H1 (cell line): ENCODE measurements at regions not wholly inside any gene's neighbourhood (a gene's known extent, or its start where the extent isn't known, plus 50 kb on each side); places are given as distances from the start of the nearest gene placed in this dataset.

Experiments
- RAD21 ChIP-seq, 2 experiments: IDR thresholded peaks in 1 of 2; conservative IDR thresholded peaks in 1 of 2; 2 replicates each; pipeline ENCODE4 v1.6.1; 2011; ENCODE audit warnings: low read depth in 2 of 2, low read length in 2 of 2, improper control_type of control experiment in 1 of 2, inconsistent platforms in 1 of 2, mild to moderate bottlenecking in 1 of 2, moderate library complexity in 1 of 2
- ZNF274 ChIP-seq: IDR thresholded peaks from 2 replicates; pipeline ENCODE4 v1.7.0; 2012; ENCODE audit warnings: low read length, borderline replicate concordance; ENCODE audit errors: extremely low read depth

DNA sequence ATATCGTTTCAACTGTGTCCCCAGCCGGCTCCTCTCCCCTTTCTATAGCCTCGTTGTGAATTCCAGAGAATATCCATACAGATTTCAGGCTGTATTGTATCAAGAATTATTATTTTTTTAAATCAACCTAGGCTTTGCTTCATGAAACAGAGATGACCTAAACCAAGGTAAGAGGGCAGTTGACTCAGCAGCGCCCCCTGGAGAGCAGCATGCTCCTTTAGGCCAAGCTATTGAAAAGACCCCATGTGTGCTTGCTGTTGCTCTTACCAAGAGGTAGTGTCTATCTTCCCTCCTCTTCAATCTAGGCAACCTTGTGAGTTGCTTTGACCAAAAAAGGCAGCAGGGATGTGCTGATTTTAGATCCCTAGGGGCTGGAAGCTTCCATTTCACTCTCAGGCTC, 426.7 kb upstream of the SMIM21 start (continued):
- TF ChIP-seq RAD21 (IDR thresholded peaks at IDR 0.05 in 1 of 2, conservative IDR thresholded peaks at IDR 0.05 in 1 of 2; ENCODE audit: low read depth in 2 of 2, low read length in 2 of 2) (peak; percentile 50 to 64), ZNF274 (no peak)
